ENCODE measurements at regions not wholly inside any gene's neighbourhood (a gene's known extent, or its start where the extent isn't known, plus 50 kb on each side); places are given as distances from the start of the nearest gene placed in this dataset.

DNA sequence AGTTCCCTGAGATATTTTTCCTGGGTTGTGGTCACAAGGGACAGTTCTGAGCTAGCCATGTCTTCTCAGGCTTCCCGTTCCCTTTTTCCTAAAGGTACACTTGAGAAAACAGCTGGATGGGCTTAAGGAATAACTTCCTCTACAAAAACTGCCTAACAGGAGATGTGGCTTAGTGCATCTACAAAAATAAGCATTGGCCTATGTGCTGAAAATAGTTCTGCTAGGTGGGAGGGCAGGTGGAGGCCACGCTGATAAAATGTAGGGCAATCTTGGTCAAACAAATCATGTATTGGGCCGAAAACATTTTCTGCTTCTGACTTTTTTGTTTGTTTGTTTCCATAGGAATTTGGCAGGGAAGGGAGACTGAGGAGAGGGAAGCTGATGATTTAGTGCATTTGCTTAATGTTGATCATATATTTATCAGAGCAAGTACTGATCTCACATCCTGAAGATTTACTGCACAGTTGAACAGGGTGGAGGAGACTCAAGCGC lies 409.4 kb upstream of the FZD8 start (continued):
- no peak for TF ChIP-seq POLR2AphosphoS5 (IDR thresholded peaks at IDR 0.05; ENCODE audit: low read depth, low read length)
